Suprapubic skin (tissue), 4 donors: ENCODE measurements at regions not wholly inside any gene's neighbourhood (a gene's known extent, or its start where the extent isn't known, plus 50 kb on each side); places are given as distances from the start of the nearest gene placed in this dataset.

Experiments
- DNase-seq, 2 donors: peaks; one replicate each; pipeline ENCODE4 v3.0.0-alpha.2; 2019; ENCODE audit warnings: low spot score in 2 of 2
- H3K27ac ChIP-seq: fragments of 200-600 bp; sonication (generic); one replicate; pipeline ENCODE4 v1.5.1; 2019
- H3K27me3 ChIP-seq: fragments of 200-600 bp; sonication (generic); one replicate; pipeline ENCODE4 v1.5.1; 2019
- H3K36me3 ChIP-seq: fragments of 200-600 bp; sonication (generic); one replicate; pipeline ENCODE4 v1.5.1; 2019
- H3K4me1 ChIP-seq: fragments of 200-600 bp; sonication (generic); one replicate; pipeline ENCODE4 v1.5.1; 2019
- H3K4me3 ChIP-seq: fragments of 200-600 bp; sonication (generic); one replicate; pipeline ENCODE4 v1.5.1; 2019; ENCODE audit warnings: mild to moderate bottlenecking
- H3K9me3 ChIP-seq: fragments of 200-600 bp; sonication (generic); one replicate; pipeline ENCODE4 v1.5.1; 2019
- EP300 ChIP-seq: sonication (generic); formaldehyde crosslinking; IDR thresholded peaks from one replicate; pipeline ENCODE4 v1.6.1; 2017; ENCODE audit warnings: antibody characterized with exemption
- POLR2A ChIP-seq, 2 donors: fragments of 450-650 bp; IDR thresholded peaks; one replicate each; pipeline ENCODE4 v1.6.1; 2017; ENCODE audit warnings: antibody characterized with exemption in 2 of 2, mild to moderate bottlenecking in 2 of 2, moderate library complexity in 2 of 2
- POLR2AphosphoS5 ChIP-seq, 3 donors: sonication (generic); formaldehyde crosslinking; IDR thresholded peaks; one replicate each; pipeline ENCODE4 v1.6.1; 2017; ENCODE audit warnings: antibody characterized with exemption in 3 of 3
- WGBS: methylation state at CpG from one replicate; pipeline ENCODE4 v1.1.5; 2018; 5-methylcytosine and 5-hydroxymethylcytosine counted together
- TF ChIP-seq, protein P1 (sequence below), 2 donors: fragments of 200-600 bp in 1 of 2; fragments of 450-650 bp in 1 of 2; sonication (generic) in 1 of 2; IDR thresholded peaks; one replicate each; pipeline ENCODE4 v1.5.1; 2016 to 2019; ENCODE audit warnings: antibody characterized with exemption in 2 of 2, mild to moderate bottlenecking in 1 of 2, moderate library complexity in 1 of 2

- Histone ChIP-seq H3K9me3 (no peaks in the 10 kb centered on the region), H3K27me3 (no peaks in the 10 kb centered on the region), H3K4me3 (no peak overlapping the region), H3K27ac (no peak overlapping the region), H3K4me1 (no peaks in the 10 kb centered on the region), H3K36me3 (no peaks in the 10 kb centered on the region)
- WGBS: 61% methylated on average over 4 of the region's 4 CpGs
- no peak for TF ChIP-seq POLR2AphosphoS5 (IDR thresholded peaks at IDR 0.05)
- TF ChIP-seq EP300: no peak
- TF ChIP-seq, protein P1, sequence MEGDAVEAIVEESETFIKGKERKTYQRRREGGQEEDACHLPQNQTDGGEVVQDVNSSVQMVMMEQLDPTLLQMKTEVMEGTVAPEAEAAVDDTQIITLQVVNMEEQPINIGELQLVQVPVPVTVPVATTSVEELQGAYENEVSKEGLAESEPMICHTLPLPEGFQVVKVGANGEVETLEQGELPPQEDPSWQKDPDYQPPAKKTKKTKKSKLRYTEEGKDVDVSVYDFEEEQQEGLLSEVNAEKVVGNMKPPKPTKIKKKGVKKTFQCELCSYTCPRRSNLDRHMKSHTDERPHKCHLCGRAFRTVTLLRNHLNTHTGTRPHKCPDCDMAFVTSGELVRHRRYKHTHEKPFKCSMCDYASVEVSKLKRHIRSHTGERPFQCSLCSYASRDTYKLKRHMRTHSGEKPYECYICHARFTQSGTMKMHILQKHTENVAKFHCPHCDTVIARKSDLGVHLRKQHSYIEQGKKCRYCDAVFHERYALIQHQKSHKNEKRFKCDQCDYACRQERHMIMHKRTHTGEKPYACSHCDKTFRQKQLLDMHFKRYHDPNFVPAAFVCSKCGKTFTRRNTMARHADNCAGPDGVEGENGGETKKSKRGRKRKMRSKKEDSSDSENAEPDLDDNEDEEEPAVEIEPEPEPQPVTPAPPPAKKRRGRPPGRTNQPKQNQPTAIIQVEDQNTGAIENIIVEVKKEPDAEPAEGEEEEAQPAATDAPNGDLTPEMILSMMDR (IDR thresholded peaks at IDR 0.05): no peak
- TF ChIP-seq POLR2A (IDR thresholded peaks at IDR 0.05): no peak
- no peak for DNase-seq
These were observed 648.2 kb downstream of the MAT2B start for GRCh38 chr5:164153469-164154172.

DNA sequence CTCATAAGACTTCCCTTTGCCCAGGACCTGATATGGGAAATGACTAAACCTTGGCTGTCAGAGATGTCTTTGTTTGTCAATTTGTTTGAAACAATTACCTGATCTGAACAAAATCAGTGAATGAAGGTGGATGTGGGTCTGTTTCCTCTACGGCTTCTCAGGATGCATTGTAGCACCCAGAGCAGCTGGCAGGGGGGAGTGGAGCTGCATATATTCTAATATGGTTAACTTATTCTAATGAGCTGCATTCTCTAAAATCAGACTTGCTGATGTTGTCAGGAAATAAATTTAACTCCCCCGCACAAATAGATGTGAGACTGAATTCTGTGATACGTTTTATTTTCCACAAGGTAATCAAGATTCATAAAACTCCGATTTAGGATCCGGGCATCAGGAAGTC lies 665.4 kb downstream of the MAT2B start:
- 80% methylated on average over 5 of the region's 5 CpGs for WGBS
- Histone ChIP-seq H3K9me3 (no peaks in the 10 kb centered on the region), H3K27me3 (no peaks in the 10 kb centered on the region), H3K4me1 (no peaks in the 10 kb centered on the region), H3K27ac (no peak overlapping the region), H3K4me3 (no peak overlapping the region), H3K36me3 (no peaks in the 10 kb centered on the region)
- TF ChIP-seq EP300 (no peak), POLR2AphosphoS5 (IDR thresholded peaks at IDR 0.05) (no peak), POLR2A (IDR thresholded peaks at IDR 0.05) (no peak)
- TF ChIP-seq, protein P1 (IDR thresholded peaks at IDR 0.05): no peak
- no peak for DNase-seq

DNA sequence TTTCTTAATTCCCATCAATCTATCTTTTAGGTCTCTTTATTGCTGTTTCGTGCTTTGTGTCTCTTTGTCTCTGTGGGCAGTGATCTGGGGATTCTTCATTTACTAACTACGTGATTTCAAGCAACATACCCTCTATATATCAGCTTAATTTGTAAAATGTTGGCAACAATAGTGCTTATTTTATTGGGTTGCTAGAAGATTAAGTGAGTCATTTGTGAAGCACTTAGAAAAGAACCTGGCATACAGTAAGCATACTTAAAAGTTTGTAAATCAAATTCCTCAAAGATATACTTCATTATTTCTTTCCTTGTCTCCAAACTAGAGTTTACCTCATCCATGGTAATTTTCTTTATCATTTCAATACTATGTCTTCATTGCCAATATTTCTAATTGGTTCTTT lies 669.7 kb downstream of the MAT2B start:
- H3K36me3 ChIP-seq: no peaks in the 10 kb centered on the region
- no peaks in the 10 kb centered on the region for H3K9me3 ChIP-seq
- no peak overlapping the region for H3K4me3 ChIP-seq
- H3K27ac ChIP-seq: no peak overlapping the region
- no peak for DNase-seq
- 49% methylated on average over 2 of the region's 2 CpGs for WGBS
- H3K4me1 ChIP-seq: no peaks in the 10 kb centered on the region
- no peaks in the 10 kb centered on the region for H3K27me3 ChIP-seq
- TF ChIP-seq EP300: no peak
- TF ChIP-seq POLR2AphosphoS5 (IDR thresholded peaks at IDR 0.05): no peak
- TF ChIP-seq, protein P1 (IDR thresholded peaks at IDR 0.05): no peak
- TF ChIP-seq POLR2A (IDR thresholded peaks at IDR 0.05): no peak

GRCh38 chr5:164179406-164179805 lies 674.0 kb downstream of the MAT2B start:
- H3K36me3 ChIP-seq: no peaks in the 10 kb centered on the region
- no peak for DNase-seq
- TF ChIP-seq, protein P1 (IDR thresholded peaks at IDR 0.05): no peak
- TF ChIP-seq POLR2A (IDR thresholded peaks at IDR 0.05) (no peak), POLR2AphosphoS5 (IDR thresholded peaks at IDR 0.05) (no peak), EP300 (no peak)
- 84% methylated on average over 2 of the region's 2 CpGs for WGBS
- H3K9me3 ChIP-seq: peaks cover 3% of the 10 kb centered on the region
- no peaks in the 10 kb centered on the region for H3K4me1 ChIP-seq
- no peak overlapping the region for H3K27ac ChIP-seq
- no peak overlapping the region for H3K4me3 ChIP-seq
- H3K27me3 ChIP-seq: no peaks in the 10 kb centered on the region

- H3K27ac ChIP-seq: no peak overlapping the region
- H3K4me3 ChIP-seq: no peak overlapping the region
- TF ChIP-seq POLR2A (IDR thresholded peaks at IDR 0.05) (no peak), POLR2AphosphoS5 (IDR thresholded peaks at IDR 0.05) (no peak), EP300 (no peak)
- TF ChIP-seq, protein P1 (IDR thresholded peaks at IDR 0.05): no peak
- no peaks in the 10 kb centered on the region for H3K4me1 ChIP-seq
- no peak for DNase-seq
- WGBS: 88% methylated on average over 1 of the region's 1 CpG
- peaks cover 3% of the 10 kb centered on the region for H3K9me3 ChIP-seq
- no peaks in the 10 kb centered on the region for H3K36me3 ChIP-seq
- no peaks in the 10 kb centered on the region for H3K27me3 ChIP-seq
These were observed 676.2 kb downstream of the MAT2B start for GRCh38 chr5:164181604-164182003.
